Psoas muscle (tissue), 7 donors: ENCODE measurements at regions not wholly inside any gene's neighbourhood (a gene's known extent, or its start where the extent isn't known, plus 50 kb on each side); places are given as distances from the start of the nearest gene placed in this dataset.

Experiments used
- ATAC-seq, 4 donors: fragments of 200-7000 bp; cut with Tn5 transposase; one replicate each; pipeline ENCODE4 v1.9.1; 2020; ENCODE audit warnings: moderate library complexity in 3 of 4, mild to moderate bottlenecking in 2 of 4
- DNase-seq, 2 donors: peaks; one replicate each; pipeline ENCODE4 v3.0.0-alpha.2; 2020
- H3K27ac ChIP-seq: fragments of 200-600 bp; one replicate; pipeline ENCODE4 v1.8.0; 2022
- H3K27me3 ChIP-seq, 3 donors: fragments of 200-600 bp in 1 of 3; one replicate each; pipeline versions ENCODE4 v1.6.1 to v1.8.0; 2013 to 2022; ENCODE audit warnings: low read length in 2 of 3, mild to moderate bottlenecking in 2 of 3, moderate library complexity in 1 of 3; ENCODE audit not compliant: insufficient read depth in 3 of 3
- H3K36me3 ChIP-seq, 2 donors: fragments of 200-600 bp in 1 of 2; one replicate each; pipeline versions ENCODE4 v1.6.1 to v1.8.0; 2013 to 2022; ENCODE audit warnings: low read depth in 1 of 2, mild to moderate bottlenecking in 1 of 2, moderate library complexity in 1 of 2; ENCODE audit not compliant: insufficient read depth in 1 of 2
- H3K4me1 ChIP-seq: fragments of 200-600 bp; one replicate; pipeline ENCODE4 v1.8.0; 2022
- H3K4me3 ChIP-seq: fragments of 200-600 bp; one replicate; pipeline ENCODE4 v1.8.0; 2022; ENCODE audit warnings: mild to moderate bottlenecking
- H3K9me3 ChIP-seq: fragments of 200-600 bp; one replicate; pipeline ENCODE4 v1.8.0; 2022
- CTCF ChIP-seq: fragments of 200-600 bp; IDR thresholded peaks from one replicate; pipeline ENCODE4 v1.8.0; 2022; ENCODE audit warnings: antibody characterized with exemption
- WGBS, 3 donors: extraction: QIAGEN DNeasy Blood & Tissue Kit; methylation state at CpG; one replicate each; pipeline versions ENCODE4 v1.1.6 to v1.1.7; 2013; 5-methylcytosine and 5-hydroxymethylcytosine counted together
- intact Hi-C, 2 donors: fragments of 100-400 bp; cut with DNase I; formaldehyde crosslinking; loops; one replicate each; pipeline versions ENCODE4 v1.11.0 to v1.14.2; 2022
- donor health status: healthy with polysubstance abuse.
- donor health status: DM: no; HTN: no; CAD: no; lungs with moderate emphysema.
- donor health status: Bipolar disorder and iron deficiency.
- donor health status: healthy.
- donor health status: DM: yes; HTN: yes; CAD: no.
- donor health status: DM: no; HTN: no; CAD: no.
- donor health status: DM: yes; HTN: yes; CAD: no.

- no peaks in the 10 kb centered on the region for H3K4me1 ChIP-seq
- H3K9me3 ChIP-seq, result no peaks in the 10 kb centered on the region
- intact Hi-C loops, result no loop called here
- H3K36me3 ChIP-seq, result no peaks in the 10 kb centered on the region
- H3K4me3 ChIP-seq, result no peak overlapping the region
- ATAC-seq, result peak; percentile 65 to 94 (median 87)
- 46 to 67% (median 48%) methylated on average over 4 of the region's 4 CpGs for WGBS, 3 donors
- no peak for DNase-seq
- H3K27ac ChIP-seq, result peak overlapping the region; percentile 43
- TF ChIP-seq CTCF, result no peak
- no peaks in the 10 kb centered on the region for H3K27me3 ChIP-seq
Measured at GRCh38 chr15:36428102-36428845, 151.2 kb upstream of the CDIN1 start.

- no peak overlapping the region for H3K27ac ChIP-seq
- H3K9me3 ChIP-seq, result no peaks in the 10 kb centered on the region
- TF ChIP-seq CTCF, result no peak
- no peak for ATAC-seq
- intact Hi-C loops, result no loop called here
- no peak overlapping the region for H3K4me3 ChIP-seq
- H3K27me3 ChIP-seq, result no peaks in the 10 kb centered on the region
- no peaks in the 10 kb centered on the region for H3K36me3 ChIP-seq
- DNase-seq, result no peak
- no peaks in the 10 kb centered on the region for H3K4me1 ChIP-seq
- 84 to 97% (median 92%) methylated on average over 2 of the region's 2 CpGs for WGBS, 3 donors
Measured at GRCh38 chr15:36429707-36430106, 149.7 kb upstream of the CDIN1 start.

- DNase-seq (no peak), ATAC-seq (no peak)
- TF ChIP-seq CTCF, result no peak
- intact Hi-C loops, result no loop called here
- H3K4me1 ChIP-seq, result no peaks in the 10 kb centered on the region
- H3K27me3 ChIP-seq, result no peaks in the 10 kb centered on the region
- WGBS, 3 donors, result 70 to 79% (median 76%) methylated on average over 1 of the region's 1 CpG
- no peaks in the 10 kb centered on the region for H3K9me3 ChIP-seq
- no peaks in the 10 kb centered on the region for H3K36me3 ChIP-seq
- no peak overlapping the region for H3K27ac ChIP-seq
- H3K4me3 ChIP-seq, result no peak overlapping the region
Measured at GRCh38 chr15:36430280-36430679, 149.1 kb upstream of the CDIN1 start.

- intact Hi-C loops, result no loop called here
- 75 to 80% (median 80%) methylated on average over 4 of the region's 4 CpGs for WGBS, 3 donors
- no peaks in the 10 kb centered on the region for H3K4me1 ChIP-seq
- no peak for DNase-seq
- no peaks in the 10 kb centered on the region for H3K36me3 ChIP-seq
- no peaks in the 10 kb centered on the region for H3K27me3 ChIP-seq
- no peak overlapping the region for H3K27ac ChIP-seq
- TF ChIP-seq CTCF, result no peak
- H3K4me3 ChIP-seq, result no peak overlapping the region
- no peaks in the 10 kb centered on the region for H3K9me3 ChIP-seq
- no peak for ATAC-seq
Measured at GRCh38 chr15:36430726-36431265, 148.6 kb upstream of the CDIN1 start.

GRCh38 chr15:36432161-36432560 is 147.3 kb upstream of the CDIN1 start:
- ATAC-seq (no peak), DNase-seq (no peak)
- no peaks in the 10 kb centered on the region for H3K9me3 ChIP-seq
- 53 to 72% (median 61%) methylated on average over 2 of the region's 2 CpGs for WGBS, 3 donors
- no peaks in the 10 kb centered on the region for H3K4me1 ChIP-seq
- TF ChIP-seq CTCF, result no peak
- H3K4me3 ChIP-seq, result no peak overlapping the region
- no peaks in the 10 kb centered on the region for H3K27me3 ChIP-seq
- H3K36me3 ChIP-seq, result no peaks in the 10 kb centered on the region
- no peak overlapping the region for H3K27ac ChIP-seq
- intact Hi-C loops, result no loop called here
